ENCODE measurements at regions not wholly inside any gene's neighbourhood (a gene's known extent, or its start where the extent isn't known, plus 50 kb on each side); places are given as distances from the start of the nearest gene placed in this dataset.

DNA sequence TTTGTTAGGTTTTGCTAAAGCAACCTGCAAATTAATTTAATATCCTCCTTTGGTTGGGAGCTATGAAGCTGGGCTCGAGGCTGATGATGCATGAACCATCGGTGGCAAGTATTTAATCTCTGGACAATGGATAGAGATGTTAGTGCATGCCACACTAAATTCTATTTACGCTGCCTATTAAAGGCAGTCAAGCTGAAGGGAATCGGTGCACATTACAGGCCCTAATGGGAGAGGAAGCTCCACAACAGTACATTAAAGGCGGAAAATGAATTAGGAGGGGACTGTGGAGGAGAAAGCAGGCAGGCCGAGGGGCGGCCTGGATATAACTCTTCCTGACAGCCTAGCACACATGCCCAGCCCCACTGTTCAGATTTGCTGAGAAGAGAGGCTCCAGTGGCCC, 132.4 kb upstream of the MAFB start:
- no peaks in the 10 kb centered on the region for H3K36me3 ChIP-seq (ENCODE audit: insufficient read depth)
- H3K27me3 ChIP-seq (ENCODE audit: insufficient read depth, low read depth) = no peaks in the 10 kb centered on the region
- H2AFZ ChIP-seq (ENCODE audit: low read depth) = no peak overlapping the region
- H4K20me1 ChIP-seq (ENCODE audit: insufficient read depth) = no peaks in the 10 kb centered on the region
- no peak overlapping the region for H3K27ac ChIP-seq
- no peak overlapping the region for H3K9ac ChIP-seq
- no peaks in the 10 kb centered on the region for H3K4me1 ChIP-seq (ENCODE audit: low read depth, poor library complexity, severe bottlenecking)
- H3K4me3 ChIP-seq (IDR thresholded peaks at IDR 0.05; ENCODE audit: insufficient read depth, low read depth, low read length) = no peak overlapping the region
- no peaks in the 10 kb centered on the region for H3K79me2 ChIP-seq (ENCODE audit: insufficient read depth, low read depth)
- TF ChIP-seq, protein P1, sequence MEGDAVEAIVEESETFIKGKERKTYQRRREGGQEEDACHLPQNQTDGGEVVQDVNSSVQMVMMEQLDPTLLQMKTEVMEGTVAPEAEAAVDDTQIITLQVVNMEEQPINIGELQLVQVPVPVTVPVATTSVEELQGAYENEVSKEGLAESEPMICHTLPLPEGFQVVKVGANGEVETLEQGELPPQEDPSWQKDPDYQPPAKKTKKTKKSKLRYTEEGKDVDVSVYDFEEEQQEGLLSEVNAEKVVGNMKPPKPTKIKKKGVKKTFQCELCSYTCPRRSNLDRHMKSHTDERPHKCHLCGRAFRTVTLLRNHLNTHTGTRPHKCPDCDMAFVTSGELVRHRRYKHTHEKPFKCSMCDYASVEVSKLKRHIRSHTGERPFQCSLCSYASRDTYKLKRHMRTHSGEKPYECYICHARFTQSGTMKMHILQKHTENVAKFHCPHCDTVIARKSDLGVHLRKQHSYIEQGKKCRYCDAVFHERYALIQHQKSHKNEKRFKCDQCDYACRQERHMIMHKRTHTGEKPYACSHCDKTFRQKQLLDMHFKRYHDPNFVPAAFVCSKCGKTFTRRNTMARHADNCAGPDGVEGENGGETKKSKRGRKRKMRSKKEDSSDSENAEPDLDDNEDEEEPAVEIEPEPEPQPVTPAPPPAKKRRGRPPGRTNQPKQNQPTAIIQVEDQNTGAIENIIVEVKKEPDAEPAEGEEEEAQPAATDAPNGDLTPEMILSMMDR (conservative IDR thresholded peaks at IDR 0.05; ENCODE audit: low read depth, low read length) = no peak
- no peak overlapping the region for H3K4me2 ChIP-seq

DNA sequence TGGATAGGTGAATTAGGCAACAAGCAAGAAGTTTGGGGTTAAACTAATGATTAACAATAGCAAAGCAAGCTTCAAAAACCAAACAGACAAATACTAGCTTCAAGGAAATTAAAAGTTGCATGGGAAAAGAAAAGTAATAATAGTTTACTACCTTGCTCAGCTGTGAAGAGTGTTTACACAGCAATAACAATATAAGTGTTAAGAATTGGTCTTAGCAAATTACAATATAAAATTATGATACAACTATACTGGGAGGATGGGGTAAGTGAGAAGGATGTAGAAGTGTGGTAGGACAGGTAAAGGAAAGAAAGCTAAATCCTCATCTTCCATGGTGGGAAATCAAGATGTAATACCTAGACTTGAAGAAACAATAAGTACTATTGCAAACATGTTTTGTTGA, 137.7 kb upstream of the MAFB start:
- TF ChIP-seq, protein P1 (conservative IDR thresholded peaks at IDR 0.05; ENCODE audit: low read depth, low read length) = no peak
- Histone ChIP-seq H4K20me1 (ENCODE audit: insufficient read depth) (no peaks in the 10 kb centered on the region), H3K9ac (no peak overlapping the region), H3K4me2 (no peak overlapping the region), H3K4me1 (ENCODE audit: low read depth, poor library complexity, severe bottlenecking) (no peaks in the 10 kb centered on the region), H3K79me2 (ENCODE audit: insufficient read depth, low read depth) (no peaks in the 10 kb centered on the region), H3K4me3 (IDR thresholded peaks at IDR 0.05; ENCODE audit: insufficient read depth, low read depth, low read length) (no peak overlapping the region), H3K36me3 (ENCODE audit: insufficient read depth) (no peaks in the 10 kb centered on the region), H3K27me3 (ENCODE audit: insufficient read depth, low read depth) (no peaks in the 10 kb centered on the region), H2AFZ (ENCODE audit: low read depth) (no peak overlapping the region), H3K27ac (no peak overlapping the region)

DNA sequence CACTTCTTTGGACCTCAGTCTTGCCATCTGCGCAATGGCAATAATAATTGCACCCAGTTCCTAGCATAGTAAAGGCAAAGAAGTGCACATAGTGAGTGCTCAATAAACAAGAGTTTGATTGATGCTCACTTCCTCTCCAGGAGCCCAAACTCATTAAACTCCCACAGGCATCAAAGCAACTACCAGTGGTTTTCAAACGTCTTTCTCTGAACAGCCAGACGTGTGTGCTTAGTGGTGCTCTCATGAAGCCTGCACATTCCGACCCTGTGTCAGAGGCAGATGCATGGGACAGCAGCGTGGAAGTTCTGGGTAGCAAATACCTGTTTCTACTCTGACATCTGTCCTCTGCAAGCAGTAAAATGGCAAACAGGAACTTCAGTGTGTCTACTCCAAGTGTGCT, 146.3 kb upstream of the MAFB start:
- H3K4me1 ChIP-seq (ENCODE audit: low read depth, poor library complexity, severe bottlenecking) = no peaks in the 10 kb centered on the region
- H3K27ac ChIP-seq = no peak overlapping the region
- no peaks in the 10 kb centered on the region for H3K36me3 ChIP-seq (ENCODE audit: insufficient read depth)
- TF ChIP-seq, protein P1 (conservative IDR thresholded peaks at IDR 0.05; ENCODE audit: low read depth, low read length) = no peak
- no peaks in the 10 kb centered on the region for H3K79me2 ChIP-seq (ENCODE audit: insufficient read depth, low read depth)
- no peak overlapping the region for H3K9ac ChIP-seq
- H3K4me2 ChIP-seq = no peak overlapping the region
- no peaks in the 10 kb centered on the region for H3K27me3 ChIP-seq (ENCODE audit: insufficient read depth, low read depth)
- H3K4me3 ChIP-seq (IDR thresholded peaks at IDR 0.05; ENCODE audit: insufficient read depth, low read depth, low read length) = no peak overlapping the region
- no peak overlapping the region for H2AFZ ChIP-seq (ENCODE audit: low read depth)
- H4K20me1 ChIP-seq (ENCODE audit: insufficient read depth) = no peaks in the 10 kb centered on the region

DNA sequence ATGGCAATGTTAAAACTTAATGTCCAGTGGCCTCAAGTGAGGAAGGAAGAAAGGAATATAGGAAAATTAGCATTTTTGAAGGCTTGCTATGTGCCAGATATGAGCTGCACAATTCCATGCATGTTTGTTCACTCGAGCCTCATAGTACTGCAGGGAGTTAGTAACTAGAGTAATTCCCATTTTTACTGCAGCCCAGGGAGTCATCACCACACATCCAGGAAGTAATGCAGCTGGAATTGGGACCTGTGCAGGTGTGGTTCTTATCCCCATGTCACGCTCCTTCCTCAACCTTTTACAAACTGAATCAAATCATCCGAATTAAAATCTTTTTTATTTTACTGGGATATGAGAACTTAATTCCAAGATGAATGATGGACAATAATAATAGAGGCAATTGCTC, 149.5 kb upstream of the MAFB start:
- Histone ChIP-seq H3K4me1 (ENCODE audit: low read depth, poor library complexity, severe bottlenecking) (no peaks in the 10 kb centered on the region), H3K4me2 (no peak overlapping the region), H3K36me3 (ENCODE audit: insufficient read depth) (no peaks in the 10 kb centered on the region), H3K4me3 (IDR thresholded peaks at IDR 0.05; ENCODE audit: insufficient read depth, low read depth, low read length) (no peak overlapping the region), H2AFZ (ENCODE audit: low read depth) (no peak overlapping the region), H3K27me3 (ENCODE audit: insufficient read depth, low read depth) (no peaks in the 10 kb centered on the region), H3K27ac (no peak overlapping the region), H4K20me1 (ENCODE audit: insufficient read depth) (no peaks in the 10 kb centered on the region), H3K79me2 (ENCODE audit: insufficient read depth, low read depth) (no peaks in the 10 kb centered on the region), H3K9ac (no peak overlapping the region)
- TF ChIP-seq, protein P1 (conservative IDR thresholded peaks at IDR 0.05; ENCODE audit: low read depth, low read length) = no peak

DNA sequence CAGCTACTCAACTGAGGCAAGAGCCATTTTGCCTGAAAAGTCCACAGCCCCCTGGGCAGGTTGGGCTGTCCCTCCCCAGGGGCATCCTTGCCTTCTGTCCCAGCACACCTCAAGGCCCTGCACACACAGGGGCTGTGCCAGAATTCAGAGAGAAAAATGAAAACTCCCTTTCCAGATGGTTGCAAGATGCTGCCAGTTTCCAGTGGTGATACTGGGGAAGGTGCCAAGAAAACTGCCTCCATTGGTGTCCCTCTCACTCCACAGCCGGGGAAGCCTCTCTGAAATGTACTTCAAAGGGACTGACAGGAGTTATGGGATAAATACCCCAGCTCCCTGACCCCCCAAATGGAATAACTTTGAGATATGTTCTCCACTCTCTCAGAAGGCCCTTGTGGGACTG, 154.2 kb upstream of the MAFB start:
- Histone ChIP-seq H3K27me3 (ENCODE audit: insufficient read depth, low read depth) (no peaks in the 10 kb centered on the region), H4K20me1 (ENCODE audit: insufficient read depth) (no peaks in the 10 kb centered on the region), H3K4me2 (no peak overlapping the region), H3K36me3 (ENCODE audit: insufficient read depth) (no peaks in the 10 kb centered on the region), H3K4me1 (ENCODE audit: low read depth, poor library complexity, severe bottlenecking) (no peaks in the 10 kb centered on the region), H3K27ac (no peak overlapping the region), H3K4me3 (IDR thresholded peaks at IDR 0.05; ENCODE audit: insufficient read depth, low read depth, low read length) (no peak overlapping the region), H3K9ac (no peak overlapping the region), H3K79me2 (ENCODE audit: insufficient read depth, low read depth) (no peaks in the 10 kb centered on the region), H2AFZ (ENCODE audit: low read depth) (no peak overlapping the region)
- TF ChIP-seq, protein P1 (conservative IDR thresholded peaks at IDR 0.05; ENCODE audit: low read depth, low read length) = no peak
